ENCODE measurements at regions not wholly inside any gene's neighbourhood (a gene's known extent, or its start where the extent isn't known, plus 50 kb on each side); places are given as distances from the start of the nearest gene placed in this dataset.

- TF ChIP-seq NR1H2 (CRISPR knock-in tag; IDR thresholded peaks at IDR 0.05) (no peak), SAP30 (IDR thresholded peaks at IDR 0.05; ENCODE audit: borderline replicate concordance, insufficient read depth, low read depth, low read length, poor library complexity, severe bottlenecking) (no peak), SMARCB1 (IDR thresholded peaks at IDR 0.05; ENCODE audit: insufficient read length, low read depth) (no peak), TCF15 (CRISPR knock-in tag; IDR thresholded peaks at IDR 0.05) (no peak), TEAD4 (IDR thresholded peaks at IDR 0.05; ENCODE audit: low read length) (peak; percentile 23; the same call in 1 of the 2 replicates), TEAD4 (CRISPR knock-in tag; IDR thresholded peaks at IDR 0.05; ENCODE audit: borderline replicate concordance) (no peak), ZNF124 (CRISPR knock-in tag; IDR thresholded peaks at IDR 0.05) (no peak), ETV5 (CRISPR knock-in tag; IDR thresholded peaks at IDR 0.05; ENCODE audit: low read depth) (no peak), ARID3A (IDR thresholded peaks at IDR 0.05; ENCODE audit: borderline replicate concordance, low read depth, low read length) (no peak), RBM14 (IDR thresholded peaks at IDR 0.05; ENCODE audit: borderline replicate concordance, insufficient read depth, low read depth, low read length) (no peak), THAP12 (CRISPR knock-in tag; IDR thresholded peaks at IDR 0.05) (no peak), LEF1 (IDR thresholded peaks at IDR 0.05) (peak; percentile 18; the same call in 1 of the 2 replicates), FOXJ2 (tag; IDR thresholded peaks at IDR 0.05) (peak; percentile 79; the same call in 1 of the 2 replicates), PHF20 (IDR thresholded peaks at IDR 0.05; ENCODE audit: partially characterized antibody) (no peak), KDM2B (CRISPR knock-in tag; IDR thresholded peaks at IDR 0.05) (no peak), TRIM28 (IDR thresholded peaks at IDR 0.05) (no peak), ZNF644 (tag; IDR thresholded peaks at IDR 0.05; ENCODE audit: low read depth) (no peak)
- TF ChIP-seq, protein P1, sequence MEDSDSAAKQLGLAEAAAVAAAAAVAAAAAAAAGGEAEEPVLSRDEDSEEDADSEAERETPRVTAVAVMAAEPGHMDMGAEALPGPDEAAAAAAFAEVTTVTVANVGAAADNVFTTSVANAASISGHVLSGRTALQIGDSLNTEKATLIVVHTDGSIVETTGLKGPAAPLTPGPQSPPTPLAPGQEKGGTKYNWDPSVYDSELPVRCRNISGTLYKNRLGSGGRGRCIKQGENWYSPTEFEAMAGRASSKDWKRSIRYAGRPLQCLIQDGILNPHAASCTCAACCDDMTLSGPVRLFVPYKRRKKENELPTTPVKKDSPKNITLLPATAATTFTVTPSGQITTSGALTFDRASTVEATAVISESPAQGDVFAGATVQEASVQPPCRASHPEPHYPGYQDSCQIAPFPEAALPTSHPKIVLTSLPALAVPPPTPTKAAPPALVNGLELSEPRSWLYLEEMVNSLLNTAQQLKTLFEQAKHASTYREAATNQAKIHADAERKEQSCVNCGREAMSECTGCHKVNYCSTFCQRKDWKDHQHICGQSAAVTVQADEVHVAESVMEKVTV (CRISPR knock-in tag; IDR thresholded peaks at IDR 0.05), result 0 out of 2 replicates have a peak, but pooled peaks have one; percentile 18
- TF ChIP-seq, protein P2, sequence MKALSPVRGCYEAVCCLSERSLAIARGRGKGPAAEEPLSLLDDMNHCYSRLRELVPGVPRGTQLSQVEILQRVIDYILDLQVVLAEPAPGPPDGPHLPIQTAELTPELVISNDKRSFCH (CRISPR knock-in tag; IDR thresholded peaks at IDR 0.05), result no peak
- TF ChIP-seq, protein P2 (tag; IDR thresholded peaks at IDR 0.05), result no peak
- TF ChIP-seq, protein P3, sequence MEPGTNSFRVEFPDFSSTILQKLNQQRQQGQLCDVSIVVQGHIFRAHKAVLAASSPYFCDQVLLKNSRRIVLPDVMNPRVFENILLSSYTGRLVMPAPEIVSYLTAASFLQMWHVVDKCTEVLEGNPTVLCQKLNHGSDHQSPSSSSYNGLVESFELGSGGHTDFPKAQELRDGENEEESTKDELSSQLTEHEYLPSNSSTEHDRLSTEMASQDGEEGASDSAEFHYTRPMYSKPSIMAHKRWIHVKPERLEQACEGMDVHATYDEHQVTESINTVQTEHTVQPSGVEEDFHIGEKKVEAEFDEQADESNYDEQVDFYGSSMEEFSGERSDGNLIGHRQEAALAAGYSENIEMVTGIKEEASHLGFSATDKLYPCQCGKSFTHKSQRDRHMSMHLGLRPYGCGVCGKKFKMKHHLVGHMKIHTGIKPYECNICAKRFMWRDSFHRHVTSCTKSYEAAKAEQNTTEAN (CRISPR knock-in tag; IDR thresholded peaks at IDR 0.05), result no peak
Measured at GRCh38 chr1:234755449-234755863, 145.5 kb upstream of the IRF2BP2 start (continued).

All from K562 (cell line).